OCI-LY1 (cell line): ENCODE measurements at regions not wholly inside any gene's neighbourhood (a gene's known extent, or its start where the extent isn't known, plus 50 kb on each side); places are given as distances from the start of the nearest gene placed in this dataset.

Experiments used
- H2AFZ ChIP-seq: fragments of 200-600 bp; sonication (generic), shearing (Covaris generic); 2 replicates; pipeline ENCODE4 v1.6.0; 2014; ENCODE audit warnings: antibody characterized with exemption, mild to moderate bottlenecking, low read length
- H3F3A ChIP-seq: fragments of 200-600 bp; sonication (generic), shearing (Covaris generic); 2 replicates; pipeline ENCODE4 v1.6.0; 2014; ENCODE audit warnings: mild to moderate bottlenecking, antibody characterized with exemption, low read length, moderate library complexity; ENCODE audit not compliant: insufficient read depth
- H3K27ac ChIP-seq: fragments of 200-600 bp; sonication (generic); 2 replicates; pipeline ENCODE4 v1.5.1; 2014; ENCODE audit warnings: low read length, mixed run types, mild to moderate bottlenecking, low read depth; ENCODE audit not compliant: poor library complexity, severe bottlenecking
- H3K27me3 ChIP-seq: fragments of 200-600 bp; sonication (generic); 2 replicates; pipeline ENCODE4 v1.6.0; 2014; ENCODE audit warnings: antibody characterized with exemption, mild to moderate bottlenecking, low read length, moderate library complexity; ENCODE audit not compliant: insufficient read depth
- H3K36me3 ChIP-seq: fragments of 200-600 bp; sonication (generic); 2 replicates; pipeline ENCODE4 v1.6.1; 2014; ENCODE audit warnings: mild to moderate bottlenecking, antibody characterized with exemption, low read length, moderate library complexity, mixed read lengths; ENCODE audit not compliant: insufficient read depth
- H3K4me1 ChIP-seq: fragments of 200-600 bp; sonication (generic); 2 replicates; pipeline ENCODE4 v1.5.1; 2014; ENCODE audit warnings: mild to moderate bottlenecking, low read length, moderate library complexity; ENCODE audit not compliant: insufficient read depth, severe bottlenecking
- H3K4me2 ChIP-seq: fragments of 200-600 bp; sonication (generic), shearing (Covaris generic); 2 replicates; pipeline ENCODE4 v1.6.1; 2014; ENCODE audit warnings: low read length
- H3K4me3 ChIP-seq: fragments of 200-600 bp; sonication (generic); 2 replicates; pipeline ENCODE4 v1.5.1; 2014; ENCODE audit warnings: low read length, low read depth, mild to moderate bottlenecking, mixed read lengths; ENCODE audit not compliant: poor library complexity, severe bottlenecking
- H3K79me2 ChIP-seq: fragments of 200-600 bp; shearing (Covaris generic); 2 replicates; pipeline ENCODE4 v1.6.1; 2016; ENCODE audit warnings: mixed run types, low read length, mixed read lengths; ENCODE audit not compliant: insufficient read depth
- H3K9ac ChIP-seq: fragments of 200-600 bp; sonication (generic), shearing (Covaris generic); 2 replicates; pipeline ENCODE4 v1.6.1; 2014; ENCODE audit warnings: mild to moderate bottlenecking, low read length, mixed read lengths
- H3K9me2 ChIP-seq: fragments of 200-600 bp; sonication (generic), shearing (Covaris generic); 2 replicates; pipeline ENCODE4 v1.6.1; 2014; ENCODE audit warnings: low read depth, mild to moderate bottlenecking, low read length, mixed read lengths
- H3K9me3 ChIP-seq: fragments of 200-600 bp; shearing (Covaris generic); 2 replicates; pipeline ENCODE4 v1.6.1; 2014; ENCODE audit warnings: low read length, mixed read lengths
- H4K20me1 ChIP-seq: fragments of 200-600 bp; sonication (generic), shearing (Covaris generic); 2 replicates; pipeline ENCODE4 v1.6.0; 2016; ENCODE audit warnings: mild to moderate bottlenecking, low read length; ENCODE audit not compliant: insufficient read depth
- EZH2 ChIP-seq: fragments of 200-600 bp; sonication (generic), shearing (Covaris generic); IDR thresholded peaks from 2 replicates; pipeline ENCODE4 v1.8.0; 2017; ENCODE audit warnings: borderline replicate concordance, mixed run types, mild to moderate bottlenecking, antibody characterized with exemption, low read length, moderate library complexity, mixed read lengths
- TF ChIP-seq, protein P1 (sequence below): fragments of 200-600 bp; sonication (generic), shearing (Covaris generic); IDR thresholded peaks from 2 replicates; pipeline ENCODE4 v1.5.1; 2017; ENCODE audit warnings: mild to moderate bottlenecking, antibody characterized with exemption, low read length, moderate library complexity, mixed read lengths

DNA sequence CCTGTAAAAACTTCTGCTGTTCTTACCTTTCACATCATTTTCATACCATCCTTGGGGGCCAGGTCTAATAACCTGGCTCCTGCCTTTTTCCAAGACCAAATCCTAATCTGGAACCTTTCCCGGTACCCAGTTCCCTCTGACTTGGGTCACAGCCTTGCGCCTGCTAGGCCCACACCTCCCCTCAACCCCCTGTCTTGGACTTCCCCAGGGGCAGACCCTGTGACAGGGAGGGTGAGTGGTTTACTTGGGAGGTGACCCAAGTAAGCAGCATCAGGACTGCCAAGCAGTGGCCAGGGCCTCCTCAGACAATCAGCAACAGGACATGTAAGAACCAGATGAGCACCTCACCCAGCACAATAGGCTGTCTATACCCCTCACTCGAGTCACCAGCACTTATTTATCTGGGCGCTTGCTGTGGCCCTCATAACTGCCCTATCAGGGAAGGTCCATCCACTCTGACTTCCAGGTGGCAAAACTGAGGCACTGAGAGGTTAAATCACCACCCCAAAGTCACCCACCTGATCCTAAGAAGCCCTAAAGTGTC is 124.7 kb downstream of the MATN1 start:
- H4K20me1 ChIP-seq = no peaks in the 10 kb centered on the region
- no peaks in the 10 kb centered on the region for H3K36me3 ChIP-seq
- H3K27ac ChIP-seq = no peak overlapping the region
- no peak overlapping the region for H3K9ac ChIP-seq
- H3F3A ChIP-seq = no peaks in the 10 kb centered on the region
- H3K4me1 ChIP-seq = no peaks in the 10 kb centered on the region
- H3K79me2 ChIP-seq = no peaks in the 10 kb centered on the region
- H3K4me2 ChIP-seq = no peak overlapping the region
- H2AFZ ChIP-seq = no peak overlapping the region
- H3K4me3 ChIP-seq = no peak overlapping the region
- H3K9me2 ChIP-seq = no peaks in the 10 kb centered on the region
- H3K27me3 ChIP-seq = no peaks in the 10 kb centered on the region; the same call in 1 of the 2 replicates
- TF ChIP-seq EZH2 = no peak
- TF ChIP-seq, protein P1, sequence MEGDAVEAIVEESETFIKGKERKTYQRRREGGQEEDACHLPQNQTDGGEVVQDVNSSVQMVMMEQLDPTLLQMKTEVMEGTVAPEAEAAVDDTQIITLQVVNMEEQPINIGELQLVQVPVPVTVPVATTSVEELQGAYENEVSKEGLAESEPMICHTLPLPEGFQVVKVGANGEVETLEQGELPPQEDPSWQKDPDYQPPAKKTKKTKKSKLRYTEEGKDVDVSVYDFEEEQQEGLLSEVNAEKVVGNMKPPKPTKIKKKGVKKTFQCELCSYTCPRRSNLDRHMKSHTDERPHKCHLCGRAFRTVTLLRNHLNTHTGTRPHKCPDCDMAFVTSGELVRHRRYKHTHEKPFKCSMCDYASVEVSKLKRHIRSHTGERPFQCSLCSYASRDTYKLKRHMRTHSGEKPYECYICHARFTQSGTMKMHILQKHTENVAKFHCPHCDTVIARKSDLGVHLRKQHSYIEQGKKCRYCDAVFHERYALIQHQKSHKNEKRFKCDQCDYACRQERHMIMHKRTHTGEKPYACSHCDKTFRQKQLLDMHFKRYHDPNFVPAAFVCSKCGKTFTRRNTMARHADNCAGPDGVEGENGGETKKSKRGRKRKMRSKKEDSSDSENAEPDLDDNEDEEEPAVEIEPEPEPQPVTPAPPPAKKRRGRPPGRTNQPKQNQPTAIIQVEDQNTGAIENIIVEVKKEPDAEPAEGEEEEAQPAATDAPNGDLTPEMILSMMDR = no peak
- H3K9me3 ChIP-seq = no peaks in the 10 kb centered on the region

DNA sequence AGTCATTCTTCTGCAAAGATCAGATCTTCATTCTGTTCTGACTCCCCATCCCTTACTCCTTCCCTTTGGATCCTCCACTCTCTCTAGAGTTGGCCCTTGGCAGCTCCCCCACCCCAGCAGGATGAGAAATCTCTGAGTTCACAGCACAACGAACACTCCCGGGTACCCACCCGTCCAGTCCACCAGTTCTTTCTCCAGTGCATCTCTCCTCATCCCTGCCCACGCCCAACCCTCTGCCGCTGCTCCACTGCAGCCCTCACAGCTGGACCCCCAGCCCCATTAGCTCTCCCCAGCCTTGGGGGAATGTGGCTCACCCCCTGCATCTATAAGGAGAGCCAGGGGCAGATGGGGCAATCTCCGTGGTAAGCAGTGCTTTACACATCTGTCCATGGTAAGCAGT is 125.7 kb downstream of the MATN1 start:
- H3K4me2 ChIP-seq = no peak overlapping the region
- no peak overlapping the region for H2AFZ ChIP-seq
- no peaks in the 10 kb centered on the region; the same call in 1 of the 2 replicates for H3K27me3 ChIP-seq
- no peaks in the 10 kb centered on the region for H3K9me3 ChIP-seq
- H3K79me2 ChIP-seq = no peaks in the 10 kb centered on the region
- H3K4me3 ChIP-seq = no peak overlapping the region
- H3K9me2 ChIP-seq = no peaks in the 10 kb centered on the region
- H3K4me1 ChIP-seq = no peaks in the 10 kb centered on the region
- no peak overlapping the region for H3K27ac ChIP-seq
- no peaks in the 10 kb centered on the region for H4K20me1 ChIP-seq
- TF ChIP-seq, protein P1 = no peak
- no peaks in the 10 kb centered on the region for H3K36me3 ChIP-seq
- H3F3A ChIP-seq = no peaks in the 10 kb centered on the region
- H3K9ac ChIP-seq = no peak overlapping the region

DNA sequence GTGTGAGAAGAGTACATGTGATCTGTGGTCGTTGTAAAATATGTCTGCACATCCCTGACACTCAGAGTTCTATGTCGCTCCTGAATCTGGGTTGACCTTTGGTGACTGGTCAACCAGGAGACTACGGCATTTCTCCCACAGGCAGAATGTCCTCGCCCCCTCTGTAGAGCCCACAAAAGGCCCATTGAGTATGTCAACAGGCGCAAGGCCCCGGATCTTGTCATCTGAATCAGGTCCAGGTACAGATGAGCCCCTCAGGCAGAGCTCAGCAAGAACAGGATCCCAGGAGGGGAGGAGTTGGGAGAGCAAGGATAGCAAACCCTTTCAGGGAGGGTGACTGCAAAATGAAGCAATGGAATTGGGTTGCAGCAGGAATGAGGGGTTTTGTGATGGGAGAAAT is 126.5 kb downstream of the MATN1 start:
- Histone ChIP-seq H3K36me3 (no peaks in the 10 kb centered on the region), H3K9me2 (no peaks in the 10 kb centered on the region), H4K20me1 (no peaks in the 10 kb centered on the region), H3K9ac (no peak overlapping the region), H3K9me3 (no peaks in the 10 kb centered on the region), H3K4me3 (no peak overlapping the region), H3K4me1 (no peaks in the 10 kb centered on the region), H3K4me2 (no peak overlapping the region), H3F3A (no peaks in the 10 kb centered on the region), H3K79me2 (no peaks in the 10 kb centered on the region), H3K27ac (no peak overlapping the region), H3K27me3 (no peaks in the 10 kb centered on the region; the same call in 1 of the 2 replicates), H2AFZ (no peak overlapping the region)
- TF ChIP-seq, protein P1 = no peak
- no peak for TF ChIP-seq EZH2
